Kidney capillary endothelial cell (primary cell): ENCODE measurements at regions not wholly inside any gene's neighbourhood (a gene's known extent, or its start where the extent isn't known, plus 50 kb on each side); places are given as distances from the start of the nearest gene placed in this dataset.
"Not testable (repeated sequence)": the region's sequence is repeated elsewhere in the genome, so short reads cannot be mapped to it uniquely, and the experiment has no call there.

Source experiments
- DNase-seq: peaks from one replicate; pipeline ENCODE4 v3.0.0-alpha.2; 2018; ENCODE audit warnings: low spot score

DNA sequence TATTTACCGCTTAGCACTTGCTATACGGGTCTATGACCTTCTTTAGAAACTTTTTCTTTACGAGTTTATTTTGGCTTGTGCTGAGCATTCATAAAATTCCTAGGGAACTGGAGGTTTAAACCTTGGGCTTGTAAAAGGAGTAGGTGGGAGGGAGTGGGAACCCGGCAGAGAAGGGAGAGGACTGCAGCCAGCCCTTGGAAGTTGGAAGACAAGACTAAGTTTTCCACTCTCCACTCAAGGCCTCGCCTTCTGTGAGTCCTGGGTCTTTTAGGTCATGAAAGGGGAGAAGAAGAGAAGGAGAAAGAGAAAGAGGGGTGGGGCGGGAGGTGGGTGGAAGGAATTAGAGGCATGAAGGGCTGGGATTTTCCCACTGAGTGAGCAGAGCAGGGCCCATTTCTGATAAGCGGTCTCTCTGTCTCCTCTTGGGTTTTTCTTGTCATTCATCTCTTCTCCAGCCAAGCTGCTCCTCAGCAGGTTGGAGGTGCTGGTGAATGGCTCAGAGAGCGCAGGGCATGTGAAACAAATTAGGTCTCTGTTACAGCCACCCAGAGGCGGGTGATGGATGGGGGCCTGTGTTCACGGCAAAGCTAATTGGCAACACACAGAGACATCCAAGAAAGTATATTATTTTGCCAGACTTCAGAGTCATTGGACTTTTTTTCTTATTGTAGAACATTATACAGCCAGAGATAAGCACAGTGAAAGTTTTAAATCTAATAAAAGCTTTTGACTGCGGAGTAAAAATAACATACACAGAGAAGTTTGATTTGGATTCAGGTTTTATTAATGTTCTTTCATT lies 247.3 kb downstream of the FOXD2 start:
- DNase-seq = no peak

DNA sequence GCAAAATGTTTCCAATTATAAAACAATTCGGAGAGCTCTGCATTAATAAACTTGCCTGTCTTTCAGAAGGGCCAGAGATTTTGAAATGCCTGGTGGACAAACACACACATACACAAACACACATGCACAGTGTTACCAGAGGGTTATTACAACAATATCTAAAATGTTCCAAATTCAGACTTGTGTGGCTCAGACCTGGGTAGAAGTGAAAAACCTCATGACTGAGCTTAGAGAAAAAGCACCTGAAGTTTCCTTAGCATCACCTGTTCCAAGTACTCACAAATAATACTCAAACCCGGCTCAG lies 247.9 kb downstream of the FOXD2 start:
- no peak for DNase-seq

DNA sequence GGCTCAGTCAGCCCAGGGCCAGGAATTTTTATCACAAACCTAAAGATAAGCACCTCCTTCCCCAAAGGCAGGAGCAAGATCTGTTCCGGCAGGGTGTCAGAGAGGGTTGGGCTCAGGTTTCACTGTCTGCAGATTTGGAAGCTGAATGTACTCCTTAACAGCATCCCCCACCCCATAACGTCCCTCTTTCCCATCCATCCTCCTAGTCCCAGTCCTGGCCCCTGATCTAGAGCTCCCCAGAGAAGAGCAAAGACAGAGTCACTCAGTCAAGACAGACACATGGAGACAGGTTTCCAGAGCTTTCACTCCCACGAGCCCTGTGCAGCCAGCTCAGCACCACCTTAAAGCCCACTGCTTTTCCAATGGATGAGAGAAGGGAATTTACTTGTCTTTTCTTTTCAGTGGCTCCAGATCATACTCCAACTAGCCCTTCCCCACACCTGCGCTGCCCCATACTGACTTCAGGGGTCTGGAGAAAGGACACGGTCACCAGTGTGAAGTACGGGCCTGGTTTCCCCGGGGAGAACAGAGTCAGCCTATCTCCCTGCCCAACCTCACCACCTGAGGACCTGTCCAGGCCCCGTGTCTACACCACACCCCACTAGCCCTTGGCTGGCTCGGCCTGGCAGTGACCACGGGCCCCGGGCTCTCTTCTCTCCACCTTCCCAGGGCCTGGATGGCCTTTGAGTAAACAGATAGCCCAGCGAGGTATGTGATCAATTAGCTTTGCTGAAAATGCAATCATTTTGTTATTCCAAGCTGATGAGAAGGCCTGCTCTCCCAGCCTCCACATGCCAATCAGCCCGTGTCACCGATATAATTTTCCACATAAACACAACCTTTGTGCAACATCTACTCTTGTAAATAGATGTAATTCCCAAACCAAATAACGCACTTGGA lies 249.1 kb downstream of the FOXD2 start:
- DNase-seq = no peak

DNA sequence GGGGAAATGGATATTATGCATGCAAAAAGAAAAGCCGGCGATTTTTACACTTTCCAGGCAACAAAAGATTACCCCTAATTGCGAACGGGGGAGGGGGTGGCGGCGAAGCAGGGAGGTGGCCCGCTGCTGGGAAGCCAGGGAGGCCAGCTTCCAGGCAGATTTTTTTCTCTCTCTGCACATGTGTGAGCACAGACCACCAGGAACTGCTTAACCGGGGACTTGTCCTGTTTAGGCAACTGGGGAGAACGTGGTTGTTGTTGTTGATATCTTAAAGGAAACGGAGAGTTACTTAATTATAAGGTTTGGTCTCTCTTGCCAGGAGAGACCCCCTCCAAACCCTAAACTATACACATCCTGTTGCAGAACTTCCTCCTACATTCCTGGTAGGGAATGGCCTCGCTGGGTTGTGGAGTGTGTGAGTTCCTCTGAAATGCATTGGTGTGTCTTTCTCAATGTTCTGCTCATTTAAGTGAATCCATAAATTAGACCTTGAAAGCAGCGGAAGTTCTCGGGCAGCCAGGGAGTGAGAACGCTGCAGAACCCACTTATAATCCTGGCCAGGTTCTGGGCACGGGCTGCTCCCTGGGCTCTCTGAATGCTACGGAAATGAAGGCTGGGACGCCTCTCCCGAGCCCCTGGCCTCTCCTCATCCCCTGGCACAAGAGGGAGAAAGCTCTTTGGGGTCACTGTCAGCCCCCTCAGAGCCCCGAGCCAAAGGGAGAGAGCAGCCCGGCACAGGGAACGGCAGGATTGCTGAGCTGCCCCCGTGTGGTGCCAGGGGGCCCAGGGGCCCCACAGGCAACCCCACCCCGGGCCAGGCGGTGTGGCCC lies 250.0 kb downstream of the FOXD2 start:
- DNase-seq = no peak

DNA sequence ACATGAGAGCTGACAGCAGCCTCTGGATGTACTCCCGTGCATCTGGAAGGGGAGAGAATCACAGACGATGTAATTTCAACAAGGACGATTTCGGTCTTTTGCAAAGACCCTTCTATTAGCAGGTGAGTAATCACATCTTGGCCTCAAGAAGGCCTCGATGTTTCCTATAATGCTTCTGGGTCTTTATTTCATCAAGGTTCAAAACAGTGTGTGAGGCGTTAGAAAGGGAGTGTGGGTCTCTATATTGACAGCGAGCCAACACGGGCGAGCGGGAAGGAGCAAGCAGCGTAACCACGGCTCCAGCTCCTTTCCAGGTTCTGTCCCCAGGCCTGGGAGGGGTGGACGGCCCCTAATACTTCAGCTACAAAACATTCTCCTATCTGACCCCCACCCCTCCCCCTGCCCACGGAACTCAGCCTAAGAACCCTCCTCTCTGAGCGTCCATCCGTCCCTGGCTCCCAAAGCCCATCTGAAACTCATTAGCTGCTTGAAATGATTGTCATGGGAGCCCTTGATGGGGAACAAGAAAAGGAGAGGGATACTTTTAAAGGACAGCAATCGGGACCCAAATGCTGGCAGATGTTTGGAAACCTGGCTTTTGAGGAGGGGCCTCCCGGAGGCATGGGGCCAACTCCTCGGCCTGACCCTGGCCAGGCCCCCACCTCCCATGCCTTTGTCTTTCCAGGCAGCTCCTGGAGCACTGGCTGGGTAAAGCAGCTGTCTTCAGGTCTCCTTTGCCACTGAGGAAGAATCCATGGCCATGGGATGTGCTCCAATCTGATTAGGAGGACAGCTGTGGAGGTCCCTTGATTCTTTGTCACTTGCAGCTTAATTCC lies 250.8 kb downstream of the FOXD2 start:
- no peak for DNase-seq

DNA sequence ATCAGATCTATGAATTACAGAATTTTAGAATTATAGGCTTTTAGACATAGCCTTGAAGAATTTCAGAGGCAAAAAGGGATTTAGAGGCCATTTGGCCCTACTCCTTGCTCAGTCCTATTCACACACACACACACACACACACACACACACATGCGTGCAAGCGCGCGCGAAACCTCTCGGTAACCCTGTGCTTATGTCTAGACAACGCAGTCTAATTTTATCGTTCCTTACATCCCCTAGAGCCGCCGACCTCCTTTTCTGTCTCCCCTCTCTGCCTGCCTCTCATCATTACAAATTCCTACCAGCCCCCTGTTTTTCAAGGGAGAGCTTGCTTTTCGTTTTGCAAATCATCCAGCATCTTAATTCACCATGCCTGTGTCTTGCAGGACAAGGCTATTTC lies 252.1 kb downstream of the FOXD2 start:
- no peak for DNase-seq

DNA sequence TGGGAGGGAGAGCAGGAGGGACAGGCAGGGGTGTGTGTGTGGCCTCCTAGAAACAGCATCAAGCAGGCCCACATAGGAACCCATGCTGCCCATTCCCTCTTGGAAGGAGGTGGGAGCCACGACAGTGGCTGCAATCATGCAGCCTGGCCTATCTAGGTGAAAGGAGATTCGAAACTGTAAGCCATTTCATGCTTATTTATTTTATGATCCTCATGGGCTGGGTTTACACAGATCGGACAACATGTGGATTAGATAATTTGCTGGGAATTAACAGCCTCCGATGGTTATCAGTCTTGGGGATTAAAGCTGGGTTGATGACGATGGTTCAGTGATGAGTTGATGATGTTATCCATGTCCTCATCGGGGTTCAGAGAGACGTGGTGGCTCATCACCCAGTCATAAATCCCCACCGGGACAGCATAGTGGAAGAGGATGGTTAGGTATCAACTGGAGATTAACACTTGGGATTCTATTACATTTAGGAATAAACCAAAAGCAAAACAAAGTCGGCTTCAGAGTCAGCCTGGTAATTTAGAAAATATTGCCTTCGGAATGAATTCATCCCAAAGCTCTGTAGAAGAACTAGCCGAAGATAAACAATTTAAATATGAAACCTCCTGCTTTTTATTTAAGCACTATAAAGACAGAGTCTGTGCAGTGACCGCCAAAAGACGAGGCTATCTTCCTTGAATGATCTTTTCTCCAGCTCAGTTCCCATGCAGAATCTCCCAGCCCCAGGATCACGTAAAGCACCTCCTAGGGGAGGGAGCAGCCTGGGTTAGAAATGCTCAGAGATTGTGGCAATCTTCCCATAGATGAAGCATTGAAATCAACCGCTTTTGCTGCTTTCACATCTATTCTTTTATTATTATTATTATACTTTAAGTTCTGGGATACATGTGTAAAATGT lies 252.8 kb downstream of the FOXD2 start:
- DNase-seq = no peak

DNA sequence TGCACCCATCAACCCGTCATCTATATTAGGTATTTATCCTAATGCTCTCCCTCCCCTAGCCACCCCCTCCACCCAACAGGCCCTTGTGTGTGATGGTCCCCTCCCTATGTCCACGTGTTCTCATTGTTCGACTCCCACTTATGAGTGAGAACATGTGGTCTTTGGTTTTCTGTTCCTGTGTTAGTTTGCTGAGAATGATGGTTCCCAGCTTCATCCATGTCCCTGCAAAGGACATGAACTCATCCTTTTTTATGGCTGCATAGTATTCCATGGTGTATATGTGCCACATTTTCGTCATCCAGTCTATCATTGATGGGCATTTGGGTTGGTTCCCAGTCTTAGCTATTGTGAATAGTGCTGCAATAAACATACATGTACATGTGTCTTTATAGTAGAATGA lies 253.4 kb downstream of the FOXD2 start:
- DNase-seq = not testable (repeated sequence)

DNA sequence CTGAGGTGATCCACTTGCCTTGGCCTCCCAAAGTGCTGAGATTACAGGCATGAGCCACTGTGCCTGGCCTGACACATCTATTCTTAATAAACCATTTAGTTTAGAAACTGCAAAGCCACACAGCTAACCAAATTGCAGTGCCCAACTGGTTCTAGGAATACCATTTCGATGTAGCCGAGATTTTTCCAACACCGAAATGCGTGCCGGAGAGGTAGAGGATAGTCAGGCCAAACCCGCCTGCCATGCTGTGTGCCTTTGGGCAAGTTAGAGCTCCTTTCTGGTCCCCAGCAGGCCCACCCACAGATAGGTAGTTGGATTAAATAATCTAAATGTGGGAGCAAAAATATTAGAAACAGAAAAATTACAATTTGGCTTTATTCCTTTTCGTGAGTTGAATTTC lies 254.4 kb downstream of the FOXD2 start:
- DNase-seq = no peak

DNA sequence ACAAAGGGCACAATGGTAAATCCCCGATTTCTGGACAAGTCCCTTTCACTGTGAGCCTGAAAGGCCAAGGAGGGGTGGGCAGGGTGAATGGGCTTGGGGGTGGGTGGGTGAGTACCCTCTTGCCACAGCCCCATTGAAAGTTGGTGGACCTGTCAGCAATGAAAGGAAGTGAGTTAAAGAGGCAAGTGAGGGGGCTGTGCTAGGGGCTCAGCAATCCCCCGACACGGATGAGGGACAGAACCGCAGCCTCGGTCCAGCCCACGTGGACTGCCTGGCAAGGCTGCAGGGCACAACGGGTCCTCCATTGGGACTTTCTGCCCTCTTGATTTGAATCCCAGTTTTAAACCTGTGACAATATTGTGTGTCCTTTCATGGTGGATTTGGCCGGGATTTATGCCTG lies 255.3 kb downstream of the FOXD2 start:
- no peak for DNase-seq

DNA sequence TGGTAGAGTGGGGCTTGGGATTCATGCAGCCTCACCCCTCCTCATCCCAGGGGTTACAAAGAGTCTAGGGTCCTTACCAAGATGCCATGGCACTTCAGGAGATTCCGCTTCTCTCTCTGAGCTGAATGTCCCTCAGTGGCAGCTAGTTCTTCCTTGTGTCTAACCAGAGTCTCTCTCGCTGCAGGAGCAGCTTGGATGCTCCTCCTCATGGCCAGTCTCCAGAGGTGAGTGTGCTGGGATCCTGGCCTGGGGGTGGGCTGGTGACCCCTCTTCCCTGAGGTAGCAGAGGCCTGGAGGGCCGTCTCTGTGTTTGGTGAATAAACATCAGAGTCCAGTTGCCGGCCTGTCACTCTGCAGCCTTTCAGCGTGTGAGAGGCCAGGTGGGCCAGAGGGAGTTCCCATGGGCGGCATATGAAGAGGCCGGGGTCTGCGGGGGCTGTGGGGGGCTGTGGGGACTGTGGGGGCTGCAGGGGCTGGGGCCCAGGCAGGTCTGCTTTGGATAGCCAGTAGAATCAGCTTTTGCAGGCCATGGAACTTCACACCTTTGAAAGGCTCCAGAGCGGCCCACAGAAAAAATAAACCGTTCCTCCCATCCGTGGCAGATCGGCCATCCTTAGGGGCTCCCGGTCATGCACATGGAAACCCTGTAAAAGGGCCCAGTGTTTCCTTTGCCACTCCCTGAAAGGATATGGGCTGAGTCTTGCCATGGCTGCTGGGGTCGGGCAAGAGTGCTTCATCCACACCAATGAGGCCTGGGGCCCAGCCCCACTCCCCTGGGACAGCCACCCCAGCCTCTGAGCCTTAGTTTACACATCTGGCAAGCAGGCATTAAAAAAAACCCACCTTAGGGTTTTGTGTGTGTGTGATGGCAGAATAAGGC lies 256.4 kb downstream of the FOXD2 start:
- DNase-seq = no peak

DNA sequence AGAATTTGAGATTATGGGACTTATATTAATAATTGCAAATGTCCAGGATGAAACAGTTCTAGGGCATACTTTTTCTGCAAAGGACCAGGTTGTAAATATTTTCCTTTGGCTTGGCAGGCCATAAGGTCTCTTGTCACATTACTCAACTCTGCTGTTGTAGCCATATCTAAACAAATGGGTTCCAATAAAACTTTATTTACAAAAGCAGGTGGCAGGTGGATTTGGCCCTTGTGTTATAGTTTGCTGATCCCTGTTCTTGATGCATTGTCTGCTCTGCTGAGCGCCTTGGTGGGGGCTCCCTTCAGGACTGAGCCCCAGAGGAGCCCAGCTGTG lies 258.5 kb downstream of the FOXD2 start:
- DNase-seq = no peak

DNA sequence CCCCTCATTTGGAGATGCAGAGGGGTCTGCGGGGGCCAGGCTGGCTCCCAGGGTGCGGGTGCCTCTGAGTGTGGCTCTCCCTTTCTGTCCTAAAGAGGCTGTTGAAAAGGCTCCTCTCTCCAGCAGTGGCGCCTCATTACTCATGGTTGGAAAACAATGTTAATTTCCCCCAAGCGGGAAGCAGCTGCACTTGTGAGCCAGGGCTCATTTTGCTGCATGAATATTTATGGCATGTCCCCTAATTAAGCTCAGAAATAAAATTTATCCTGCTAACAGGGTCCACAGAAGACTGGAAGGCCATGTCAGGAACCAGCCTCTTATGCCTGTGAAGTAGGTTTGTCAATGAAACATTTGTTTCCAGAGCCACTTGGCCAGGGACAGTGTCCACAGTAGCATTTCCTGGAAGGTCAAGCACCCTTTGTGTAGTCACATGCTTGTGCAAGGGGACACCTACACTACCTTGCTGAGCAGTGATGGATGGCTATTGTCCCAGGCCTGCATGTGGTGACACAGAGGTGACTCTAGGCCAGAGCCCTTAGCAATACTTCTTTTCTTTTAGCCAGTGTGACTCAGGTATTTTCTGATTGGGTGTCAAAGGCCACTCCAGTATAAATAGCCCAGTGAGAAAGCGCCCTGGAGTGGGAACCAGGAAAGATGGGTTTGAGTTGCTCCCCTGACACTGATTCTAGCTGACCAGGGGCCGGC lies 259.0 kb downstream of the FOXD2 start:
- peak; percentile 38 for DNase-seq

DNA sequence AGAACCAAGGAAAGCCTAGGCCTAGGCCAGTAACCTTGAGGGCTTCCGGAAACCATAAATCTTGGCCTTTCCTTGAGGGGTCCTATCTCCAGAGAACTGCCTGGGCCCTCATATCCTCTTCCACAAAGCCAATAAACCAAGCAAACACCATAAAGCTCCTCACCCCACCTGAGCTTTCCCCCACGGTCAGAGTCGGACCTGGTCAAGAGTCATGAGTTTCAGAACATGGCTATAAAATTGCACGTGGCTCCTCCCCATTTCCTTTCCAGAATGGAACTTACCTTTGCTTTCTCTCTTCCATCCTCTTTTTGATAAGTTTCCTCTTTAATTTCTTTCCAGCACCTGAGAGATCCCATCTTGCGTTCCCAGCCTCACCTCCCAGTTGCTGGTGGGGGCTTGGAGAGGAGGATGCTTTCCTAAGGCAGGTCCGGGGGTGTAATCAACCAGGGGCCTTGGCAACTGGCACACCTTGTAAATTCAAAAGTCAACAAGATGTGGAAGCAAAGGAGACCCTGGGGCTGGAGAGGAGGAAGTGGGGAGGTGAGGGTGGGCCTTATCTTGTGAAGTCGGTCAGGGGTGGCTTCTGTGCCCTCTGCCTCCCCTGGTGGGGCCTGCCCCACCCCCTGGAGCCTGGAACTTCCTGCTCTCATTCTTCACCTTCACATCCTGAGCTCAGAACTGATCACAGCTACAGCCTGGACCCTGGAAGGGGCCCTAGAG lies 259.9 kb downstream of the FOXD2 start:
- no peak for DNase-seq

DNA sequence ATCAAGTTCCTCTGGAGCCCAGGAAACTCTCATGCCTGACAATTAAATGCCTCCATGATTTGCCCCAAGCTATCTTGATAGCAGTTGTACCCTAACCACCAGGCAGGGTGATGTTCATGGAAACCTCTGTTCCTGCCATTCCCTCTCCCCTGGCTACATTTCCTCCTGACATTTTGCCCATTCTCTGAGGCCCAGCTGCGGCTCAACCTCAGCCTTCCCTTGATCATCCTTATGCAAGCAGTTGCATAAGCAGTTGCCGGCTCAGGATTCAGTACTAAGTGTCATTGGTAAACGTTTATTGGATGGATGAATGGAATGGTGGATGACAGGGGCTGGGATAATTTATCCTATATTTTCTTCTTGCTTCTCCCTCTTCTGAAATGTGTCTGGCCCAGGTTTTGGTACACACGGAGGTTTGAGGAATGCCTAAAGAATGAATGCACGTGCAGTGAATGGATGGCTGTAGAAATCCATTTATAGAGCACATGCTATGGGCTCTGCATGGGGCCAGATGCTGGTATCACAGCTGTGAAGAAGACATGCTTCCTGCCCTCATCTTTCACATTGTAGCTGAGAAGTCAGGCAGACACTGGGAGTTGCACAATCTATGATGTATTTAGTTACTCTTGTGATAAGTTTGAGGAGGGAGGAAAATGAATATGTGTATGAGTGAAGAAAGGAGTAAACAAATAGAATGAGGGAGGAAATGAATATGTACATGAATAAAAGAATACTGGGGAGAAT lies 261.8 kb downstream of the FOXD2 start:
- DNase-seq = no peak

DNA sequence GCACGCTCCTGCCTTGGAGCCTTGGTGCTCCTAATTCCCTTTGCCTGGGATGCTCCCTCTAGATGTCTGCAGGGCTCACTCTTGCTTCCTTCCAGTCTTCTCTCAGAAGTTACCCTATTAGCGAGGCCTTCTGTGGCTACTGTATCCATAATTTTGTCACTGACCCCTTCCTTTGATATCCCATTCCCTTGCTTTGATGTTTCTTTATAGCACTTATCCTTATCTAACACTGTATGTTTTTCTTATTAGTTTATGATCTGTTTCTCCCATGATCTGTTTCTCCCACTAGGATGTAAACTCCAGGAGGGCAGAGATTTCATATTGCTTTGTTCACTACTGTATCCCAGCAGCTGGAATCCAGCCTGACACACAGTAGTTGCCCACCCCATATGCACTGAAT lies 263.4 kb downstream of the FOXD2 start:
- DNase-seq = no peak

DNA sequence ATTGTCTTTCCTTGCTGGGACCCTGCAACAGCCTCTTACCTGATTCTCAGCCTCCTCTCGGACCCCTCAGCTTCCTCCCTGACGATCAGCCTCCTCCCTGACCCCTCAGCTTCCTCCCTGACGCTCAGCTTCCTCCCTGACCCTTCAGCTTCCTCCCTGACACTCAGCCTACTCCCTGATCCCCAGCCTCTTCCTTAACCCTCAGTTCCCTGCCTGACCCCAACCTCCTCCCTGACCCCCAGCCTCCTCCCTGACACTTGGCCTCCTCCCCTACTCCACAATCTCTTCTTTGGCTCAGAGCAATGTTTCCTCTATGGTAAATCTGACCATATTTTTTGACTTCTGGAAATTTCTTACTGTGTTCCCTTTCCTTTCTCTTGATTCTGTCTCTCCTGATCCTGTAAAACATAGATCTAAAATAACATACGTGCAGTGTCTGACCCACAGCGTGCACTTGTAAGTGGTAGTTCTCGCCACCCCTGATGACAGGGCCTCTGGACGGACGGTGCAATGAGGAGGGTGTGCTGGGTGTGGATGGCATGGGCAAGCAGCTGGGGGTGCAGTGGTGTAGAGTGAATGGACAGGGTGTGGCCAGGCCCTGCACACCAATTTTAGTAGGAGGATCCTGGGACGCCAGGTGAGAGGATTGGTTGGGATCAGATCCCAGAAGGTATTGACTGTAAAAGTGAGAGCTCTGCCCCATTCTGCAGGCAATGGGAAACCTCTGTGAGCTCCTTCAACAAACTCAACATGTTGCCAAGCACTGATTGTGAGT lies 264.1 kb downstream of the FOXD2 start:
- no peak for DNase-seq
